SK-N-SH (cell line): ENCODE measurements at regions not wholly inside any gene's neighbourhood (a gene's known extent, or its start where the extent isn't known, plus 50 kb on each side); places are given as distances from the start of the nearest gene placed in this dataset.
"Not testable (repeated sequence)": the region's sequence is repeated elsewhere in the genome, so short reads cannot be mapped to it uniquely, and the experiment has no call there.

Source experiments
- CTCF ChIA-PET: fragments of 300-600, 350-600 bp; formaldehyde crosslinking; extraction: SDS; loops from one replicate; lab custom pipeline; 2021; lab: Yijun Ruan, JAX
- POLR2A ChIA-PET: fragments of 350-600 bp; sonication (Branson Sonifier 250); formaldehyde crosslinking; extraction: SDS; loops from one replicate; lab custom pipeline; 2020; ENCODE audit warnings: antibody characterized with exemption, inconsistent platforms; lab: Yijun Ruan, JAX
- DNase-seq: peaks from one replicate; pipeline ENCODE4 v3.0.0; 2012
- H2AFZ ChIP-seq: fragments of 200-600 bp; sonication (generic); 2 replicates; pipeline ENCODE4 v1.8.1; 2016; ENCODE audit warnings: antibody characterized with exemption, mild to moderate bottlenecking, low read depth
- H3F3A ChIP-seq: fragments of 200-600 bp; sonication (generic); replicated peaks from 2 replicates; pipeline ENCODE3; 2016; ENCODE audit warnings: antibody characterized with exemption, mild to moderate bottlenecking; ENCODE audit not compliant: insufficient read depth
- H3K27ac ChIP-seq, 2 experiments: fragments of 200-500 bp in 1 of 2; fragments of 200-600 bp in 1 of 2; sonication (Bioruptor generic) in 1 of 2; sonication (generic), shearing (Covaris generic) in 1 of 2; 2 replicates each; pipeline versions ENCODE4 v1.5.1 to v1.6.1; 2014 to 2016; ENCODE audit warnings: low read depth in 2 of 2, inconsistent platforms in 1 of 2, low read length in 1 of 2, mild to moderate bottlenecking in 1 of 2, mixed read lengths in 1 of 2
- H3K27me3 ChIP-seq: fragments of 200-600 bp; sonication (generic), shearing (Covaris generic); 2 replicates; pipeline ENCODE4 v1.6.1; 2016; ENCODE audit warnings: mixed run types; ENCODE audit not compliant: insufficient read depth
- H3K36me3 ChIP-seq, 2 experiments: fragments of 200-500 bp in 1 of 2; fragments of 200-600 bp in 1 of 2; sonication (Bioruptor generic) in 1 of 2; sonication (generic) in 1 of 2; replicated peaks in 1 of 2; 2 replicates each; pipeline versions ENCODE3 to v1.5.1; 2014 to 2016; ENCODE audit warnings: low read length in 1 of 2, mild to moderate bottlenecking in 1 of 2; ENCODE audit not compliant: insufficient read depth in 2 of 2, control insufficient read depth in 1 of 2
- H3K4me1 ChIP-seq, 2 experiments: fragments of 200-500 bp in 1 of 2; fragments of 200-600 bp in 1 of 2; sonication (Bioruptor generic) in 1 of 2; sonication (generic), shearing (Covaris generic) in 1 of 2; 2 replicates each; pipeline versions ENCODE4 v1.5.1 to v1.6.1; 2014 to 2016; ENCODE audit warnings: low read depth in 1 of 2, low read length in 1 of 2, mixed run types in 1 of 2; ENCODE audit not compliant: insufficient read depth in 2 of 2, control insufficient read depth in 1 of 2
- H3K4me2 ChIP-seq: fragments of 200-600 bp; sonication (generic), shearing (Covaris generic); 2 replicates; pipeline ENCODE4 v1.6.1; 2017; ENCODE audit warnings: mixed run types
- H3K4me3 ChIP-seq, 2 experiments: fragments of 200-500 bp in 1 of 2; fragments of 200-600 bp in 1 of 2; sonication (Bioruptor generic) in 1 of 2; sonication (generic), shearing (Covaris generic) in 1 of 2; 2 replicates each; pipeline versions ENCODE4 v1.5.1 to v1.8.1; 2014 to 2016; ENCODE audit warnings: low read depth in 2 of 2, inconsistent platforms in 1 of 2, low read length in 1 of 2, mild to moderate bottlenecking in 1 of 2, mixed read lengths in 1 of 2, moderate library complexity in 1 of 2
- H3K79me2 ChIP-seq: fragments of 200-600 bp; sonication (generic); 2 replicates; pipeline ENCODE4 v1.8.1; 2017; ENCODE audit warnings: mild to moderate bottlenecking; ENCODE audit not compliant: insufficient read depth
- H3K9ac ChIP-seq: fragments of 200-600 bp; sonication (generic); 2 replicates; pipeline ENCODE4 v1.6.1; 2017; ENCODE audit warnings: mixed run types
- H3K9me2 ChIP-seq: fragments of 200-600 bp; sonication (generic); 2 replicates; pipeline ENCODE4 v1.6.1; 2017; ENCODE audit warnings: mixed run types
- H3K9me3 ChIP-seq: fragments of 200-600 bp; sonication (generic); 2 replicates; pipeline ENCODE4 v1.6.1; 2017; ENCODE audit warnings: mixed run types, mild to moderate bottlenecking, moderate library complexity
- H4K20me1 ChIP-seq: fragments of 200-600 bp; sonication (generic); 2 replicates; pipeline ENCODE4 v1.6.1; 2017; ENCODE audit warnings: mild to moderate bottlenecking, mixed run types; ENCODE audit not compliant: insufficient read depth
- CHD2 ChIP-seq: fragments of 150-350 bp; IDR thresholded peaks from 2 replicates; pipeline ENCODE4 v1.6.1; 2018; ENCODE audit warnings: low read length; ENCODE audit not compliant: partially characterized antibody
- EZH2phosphoT487 ChIP-seq: fragments of 200-600 bp; sonication (generic); IDR thresholded peaks from 2 replicates; pipeline ENCODE4 v1.6.1; 2017; ENCODE audit warnings: low read depth, mixed run types, mild to moderate bottlenecking, antibody characterized with exemption, moderate library complexity, borderline replicate concordance
- FOXJ3 ChIP-seq: sonication (generic); formaldehyde crosslinking; IDR thresholded peaks from 2 replicates; pipeline ENCODE4 v1.5.1; 2020; ENCODE audit warnings: mild to moderate bottlenecking, missing genetic modification reagents
- GABPA ChIP-seq: IDR thresholded peaks from 2 replicates; pipeline ENCODE4 v1.4.0; 2012; ENCODE audit warnings: low read depth, mild to moderate bottlenecking
- GATA2 ChIP-seq: sonication (generic); formaldehyde crosslinking; IDR thresholded peaks from 2 replicates; pipeline ENCODE4 v1.5.0; 2020; ENCODE audit warnings: mild to moderate bottlenecking, missing genetic modification reagents
- JUND ChIP-seq: IDR thresholded peaks from 2 replicates; pipeline ENCODE4 v1.4.0; 2012
- MAX ChIP-seq: IDR thresholded peaks from 2 replicates; pipeline ENCODE4 v1.4.0; 2012; ENCODE audit warnings: low read depth
- MEF2A ChIP-seq: IDR thresholded peaks from 2 replicates; pipeline ENCODE4 v1.4.0; 2012; ENCODE audit warnings: low read depth, borderline replicate concordance
- NRF1 ChIP-seq: IDR thresholded peaks from 2 replicates; pipeline ENCODE4 v1.6.1; 2012; ENCODE audit warnings: low read depth, mild to moderate bottlenecking, low read length
- POLR2AphosphoS5 ChIP-seq: IDR thresholded peaks from 2 replicates; pipeline ENCODE4 v1.6.1; 2012; ENCODE audit warnings: low read depth, low read length
- RAD21 ChIP-seq: IDR thresholded peaks from 2 replicates; pipeline ENCODE4 v1.6.1; 2012; ENCODE audit warnings: mild to moderate bottlenecking, low read length
- REST ChIP-seq: IDR thresholded peaks from 2 replicates; pipeline ENCODE4 v1.6.1; 2012; ENCODE audit warnings: mild to moderate bottlenecking, low read depth, low read length, moderate library complexity
- RXRA ChIP-seq: IDR thresholded peaks from 2 replicates; pipeline ENCODE4 v1.4.0; 2012; ENCODE audit warnings: low read depth, mild to moderate bottlenecking, borderline replicate concordance
- TCF12 ChIP-seq: IDR thresholded peaks from 2 replicates; pipeline ENCODE4 v1.4.0; 2012
- TEAD4 ChIP-seq: IDR thresholded peaks from 2 replicates; pipeline ENCODE4 v1.4.0; 2012; ENCODE audit warnings: mild to moderate bottlenecking, borderline replicate concordance; ENCODE audit not compliant: insufficient read depth
- USF2 ChIP-seq: fragments of 150-350 bp; IDR thresholded peaks from 2 replicates; pipeline ENCODE4 v1.6.1; 2017; ENCODE audit warnings: antibody characterized with exemption, low read length, low read depth, borderline replicate concordance
- YY1 ChIP-seq: IDR thresholded peaks from 2 replicates; pipeline ENCODE4 v1.4.0; 2012; ENCODE audit warnings: low read depth, mild to moderate bottlenecking
- ZBTB33 ChIP-seq: IDR thresholded peaks from 2 replicates; pipeline ENCODE4 v1.4.0; 2012; ENCODE audit warnings: low read depth, borderline replicate concordance
- WGBS: methylation state at CpG from one replicate; pipeline ENCODE4 v1.1.6; 2017; ENCODE audit warnings: low lambda C conversion rate; 5-methylcytosine and 5-hydroxymethylcytosine counted together

GRCh38 chr5:13201022-13201421, 743.5 kb downstream of the DNAH5 start:
- Histone ChIP-seq H4K20me1 (no peaks in the 10 kb centered on the region), H3K27me3 (no peaks in the 10 kb centered on the region), H3F3A (no peaks in the 10 kb centered on the region), H3K79me2 (no peaks in the 10 kb centered on the region), H3K36me3 (no peaks in the 10 kb centered on the region), H3K4me2 (no peak overlapping the region), H3K9me3 (no peaks in the 10 kb centered on the region), H3K4me1 (no peaks in the 10 kb centered on the region), H3K27ac (no peak overlapping the region), H3K4me3 (no peak overlapping the region), H3K9me2 (no peaks in the 10 kb centered on the region), H3K9ac (no peak overlapping the region), H2AFZ (no peak overlapping the region)
- ChIA-PET POLR2A (no interaction called here), CTCF (no interaction called here)
- 5% methylated on average over 6 of the region's 6 CpGs for WGBS
- no peak for DNase-seq
- no peak for TF ChIP-seq GABPA
- TF ChIP-seq CHD2, result no peak
- TF ChIP-seq NRF1, result no peak
- no peak for TF ChIP-seq YY1
- TF ChIP-seq USF2, result no peak
- TF ChIP-seq MEF2A, result no peak

- H4K20me1 ChIP-seq, H3F3A ChIP-seq, H3K4me2 ChIP-seq, H3K9me3 ChIP-seq, H3K9me2 ChIP-seq, H3K79me2 ChIP-seq, H3K27me3 ChIP-seq, H3K4me1 ChIP-seq, H2AFZ ChIP-seq, POLR2A ChIA-PET, H3K36me3 ChIP-seq, H3K4me3 ChIP-seq, H3K9ac ChIP-seq, H3K27ac ChIP-seq, CTCF ChIA-PET, DNase-seq: not testable (repeated sequence)
- 0% methylated on average over 2 of the region's 2 CpGs for WGBS
Measured at GRCh38 chr5:13198226-13198625, 746.3 kb downstream of the DNAH5 start.

- H3K4me3 ChIP-seq, result no peak overlapping the region
- no peaks in the 10 kb centered on the region for H3K9me2 ChIP-seq
- WGBS, result 0% methylated on average over 4 of the region's 4 CpGs
- no peaks in the 10 kb centered on the region for H3K4me1 ChIP-seq
- no peaks in the 10 kb centered on the region for H3K79me2 ChIP-seq
- no peak overlapping the region for H2AFZ ChIP-seq
- CTCF ChIA-PET, result no interaction called here
- H3K36me3 ChIP-seq, result no peaks in the 10 kb centered on the region
- H3K27me3 ChIP-seq, result no peaks in the 10 kb centered on the region
- H3K27ac ChIP-seq, result no peak overlapping the region
- no peaks in the 10 kb centered on the region for H3F3A ChIP-seq
- no peak for DNase-seq
- no peaks in the 10 kb centered on the region for H3K9me3 ChIP-seq
- POLR2A ChIA-PET, result no interaction called here
- no peak overlapping the region for H3K9ac ChIP-seq
- H4K20me1 ChIP-seq, result no peaks in the 10 kb centered on the region
- no peak overlapping the region for H3K4me2 ChIP-seq
- TF ChIP-seq JUND (no peak), EZH2phosphoT487 (no peak), MAX (no peak), POLR2AphosphoS5 (no peak), GATA2 (CRISPR knock-in tag) (no peak), ZBTB33 (no peak), REST (no peak), RAD21 (no peak), TCF12 (no peak), FOXJ3 (no peak), RXRA (no peak), TEAD4 (no peak), YY1 (no peak)
Measured at GRCh38 chr5:13189532-13189931, 755.0 kb downstream of the DNAH5 start.
